BLaER1 treated with 17β-estradiol and CSF1 and Interleukin-3, amounts not matched to agents 10 nM and 100 nM (cell line): ENCODE measurements at regions not wholly inside any gene's neighbourhood (a gene's known extent, or its start where the extent isn't known, plus 50 kb on each side); places are given as distances from the start of the nearest gene placed in this dataset.
"Not testable (repeated sequence)": the region's sequence is repeated elsewhere in the genome, so short reads cannot be mapped to it uniquely, and the experiment has no call there.

Experiments
- H3K27ac ChIP-seq, 11 experiments: shearing (Covaris generic); formaldehyde crosslinking; 2 replicates each; pipeline ENCODE4 v1.8.1; 2022
- H3K27me3 ChIP-seq, 11 experiments: shearing (Covaris generic); formaldehyde crosslinking; 2 replicates each; pipeline ENCODE4 v1.8.1; 2022
- H3K36me3 ChIP-seq, 11 experiments: shearing (Covaris generic); formaldehyde crosslinking; 2 replicates each; pipeline ENCODE4 v1.8.1; 2022
- H3K4me1 ChIP-seq, 10 experiments: shearing (Covaris generic); formaldehyde crosslinking; 2 replicates each; pipeline ENCODE4 v1.8.1; 2022
- H3K4me2 ChIP-seq, 11 experiments: shearing (Covaris generic); formaldehyde crosslinking; 2 replicates each; pipeline ENCODE4 v1.8.1; 2022
- H3K4me3 ChIP-seq, 10 experiments: shearing (Covaris generic); formaldehyde crosslinking; 2 replicates each; pipeline ENCODE4 v1.8.1; 2022
- H3K9ac ChIP-seq, 11 experiments: shearing (Covaris generic); formaldehyde crosslinking; 2 replicates each; pipeline ENCODE4 v1.8.1; 2022
- H3K9me3 ChIP-seq, 11 experiments: shearing (Covaris generic); formaldehyde crosslinking; replicated peaks in 1 of 11; 2 replicates each; pipeline ENCODE4 v1.8.1; 2022
- H4K20me1 ChIP-seq, 11 experiments: shearing (Covaris generic); formaldehyde crosslinking; 2 replicates each; pipeline ENCODE4 v1.8.1; 2022
- Cebpa-rat ChIP-seq, 11 experiments: shearing (Covaris generic); IDR thresholded peaks; 2 replicates each; pipeline ENCODE4 v1.8.1; 2022

DNA sequence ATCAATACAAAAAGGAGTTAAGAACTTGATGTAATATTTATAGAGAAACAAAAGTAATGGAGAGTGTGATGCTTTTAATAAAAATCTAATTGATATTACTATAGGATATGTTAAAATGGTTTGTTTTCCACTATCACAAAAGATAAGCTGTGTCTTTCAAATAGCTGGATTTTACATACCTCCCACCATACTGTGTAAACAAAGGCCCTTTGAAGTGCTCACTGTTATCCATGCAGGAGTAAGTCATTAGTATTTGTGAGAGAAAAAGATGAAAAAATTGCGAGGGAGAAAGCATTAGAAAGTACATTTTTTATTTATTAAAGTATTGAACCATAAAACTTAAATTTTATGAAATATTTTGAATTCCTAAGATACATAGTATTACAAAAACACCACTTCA, 733.0 kb downstream of the GRIK2 start:
- Histone ChIP-seq H3K36me3 (no peaks in the 10 kb centered on the region), H3K9me3 (no peaks in the 10 kb centered on the region), H3K4me3 (no peak overlapping the region), H4K20me1 (no peaks in the 10 kb centered on the region), H3K4me2 (no peak overlapping the region), H3K27ac (no peak overlapping the region), H3K27me3 (no peaks in the 10 kb centered on the region), H3K4me1 (no peaks in the 10 kb centered on the region), H3K9ac (no peak overlapping the region)
- no peak for TF ChIP-seq Cebpa-rat (IDR thresholded peaks at IDR 0.05)

DNA sequence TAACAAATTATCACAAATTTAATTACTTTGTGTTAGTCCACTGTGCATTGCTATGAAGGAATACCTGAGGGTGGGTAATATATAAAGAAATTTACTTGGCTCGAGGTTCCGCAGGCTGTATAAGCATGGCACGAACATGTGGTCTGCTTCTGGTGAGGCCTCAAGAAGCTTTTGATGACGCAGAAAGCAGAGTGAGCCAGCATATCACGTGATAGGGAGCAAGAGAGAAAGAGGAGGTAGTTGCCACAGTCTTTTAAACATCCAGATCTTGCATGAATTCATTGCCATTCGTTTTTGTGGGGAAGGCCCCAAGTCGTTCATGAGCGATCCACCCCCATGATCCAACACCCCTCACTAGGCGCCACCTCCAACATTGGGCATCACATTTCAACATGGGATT, 733.7 kb downstream of the GRIK2 start:
- Histone ChIP-seq H3K9me3 (no peaks in the 10 kb centered on the region), H3K4me3 (no peak overlapping the region), H3K36me3 (no peaks in the 10 kb centered on the region), H3K9ac (no peak overlapping the region), H3K27ac (no peak overlapping the region), H3K27me3 (no peaks in the 10 kb centered on the region), H3K4me1 (no peaks in the 10 kb centered on the region), H4K20me1 (no peaks in the 10 kb centered on the region), H3K4me2 (no peak overlapping the region)
- TF ChIP-seq Cebpa-rat (IDR thresholded peaks at IDR 0.05), result no peak

DNA sequence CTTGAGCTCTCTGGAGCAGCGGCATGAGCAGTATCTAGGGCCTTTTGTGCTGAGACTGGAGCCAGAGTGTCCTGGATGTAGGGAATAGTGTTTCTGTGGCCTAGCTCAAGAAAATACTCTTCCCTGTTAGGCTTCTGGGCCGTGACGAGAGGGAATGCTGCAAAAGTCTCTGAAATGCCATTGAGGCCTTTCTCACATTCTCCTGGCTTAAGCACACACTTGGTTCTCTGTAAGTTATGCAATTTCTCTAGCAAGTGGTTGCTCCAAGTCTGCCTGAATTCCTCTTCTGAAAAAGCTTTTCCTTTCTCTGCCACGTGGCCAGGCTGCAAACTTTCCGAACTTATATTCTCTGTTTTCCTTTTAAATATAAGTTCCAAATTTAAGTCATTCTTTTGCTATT, 744.4 kb downstream of the GRIK2 start:
- Histone ChIP-seq H3K27ac (no peak overlapping the region), H3K4me3 (no peak overlapping the region), H3K4me2 (no peak overlapping the region), H3K36me3 (no peaks in the 10 kb centered on the region), H4K20me1 (no peaks in the 10 kb centered on the region), H3K4me1 (no peaks in the 10 kb centered on the region), H3K27me3 (no peaks in the 10 kb centered on the region), H3K9me3 (no peaks in the 10 kb centered on the region), H3K9ac (no peak overlapping the region)
- TF ChIP-seq Cebpa-rat (IDR thresholded peaks at IDR 0.05), result no peak

DNA sequence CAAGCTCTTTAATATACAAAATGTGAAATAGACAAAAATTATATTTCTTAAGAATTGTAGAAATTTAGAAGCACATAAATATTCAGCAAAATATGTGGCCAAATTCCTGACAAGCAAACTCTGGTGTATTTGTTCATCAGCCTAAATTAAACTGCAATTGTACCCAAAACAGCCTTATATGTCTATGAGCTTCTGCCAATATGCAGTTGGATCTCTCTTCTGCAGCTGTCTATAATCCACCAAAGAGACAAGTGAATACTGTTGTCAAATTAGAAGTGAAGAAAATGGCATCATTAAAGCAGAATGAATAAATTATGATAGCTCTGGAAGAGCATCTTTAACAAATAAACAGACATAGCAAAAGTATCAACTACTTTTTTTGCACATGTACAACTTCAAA, 755.7 kb downstream of the GRIK2 start:
- no peaks in the 10 kb centered on the region for H3K4me1 ChIP-seq
- H3K4me2 ChIP-seq, result no peak overlapping the region
- H3K36me3 ChIP-seq, result no peaks in the 10 kb centered on the region
- H4K20me1 ChIP-seq, result no peaks in the 10 kb centered on the region
- H3K4me3 ChIP-seq, result no peak overlapping the region
- no peak for TF ChIP-seq Cebpa-rat (IDR thresholded peaks at IDR 0.05)
- H3K9me3 ChIP-seq, result no peaks in the 10 kb centered on the region
- H3K27ac ChIP-seq, result no peak overlapping the region
- no peaks in the 10 kb centered on the region for H3K27me3 ChIP-seq
- H3K9ac ChIP-seq, result no peak overlapping the region

DNA sequence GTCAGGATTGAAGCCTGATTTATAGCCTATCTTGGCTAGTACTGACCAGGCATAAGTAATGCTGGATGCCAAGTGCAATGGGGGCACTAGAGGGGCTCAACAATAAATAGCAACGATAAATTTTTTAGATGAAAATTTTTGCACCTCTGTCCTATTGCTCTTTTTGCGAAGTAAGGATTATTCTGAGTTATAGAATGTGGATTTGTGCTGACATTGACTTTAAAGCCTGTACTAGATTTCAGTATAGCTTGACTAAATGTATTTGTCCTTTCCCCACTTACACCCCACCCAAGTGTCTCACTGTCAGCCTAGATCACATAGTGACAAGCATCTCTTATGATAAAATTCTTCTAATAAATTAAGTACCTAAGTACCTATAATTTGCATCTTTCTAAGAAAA, 757.0 kb downstream of the GRIK2 start:
- Histone ChIP-seq H3K4me2 (no peak overlapping the region), H3K27me3 (no peaks in the 10 kb centered on the region)
- TF ChIP-seq Cebpa-rat (IDR thresholded peaks at IDR 0.05), result no peak

DNA sequence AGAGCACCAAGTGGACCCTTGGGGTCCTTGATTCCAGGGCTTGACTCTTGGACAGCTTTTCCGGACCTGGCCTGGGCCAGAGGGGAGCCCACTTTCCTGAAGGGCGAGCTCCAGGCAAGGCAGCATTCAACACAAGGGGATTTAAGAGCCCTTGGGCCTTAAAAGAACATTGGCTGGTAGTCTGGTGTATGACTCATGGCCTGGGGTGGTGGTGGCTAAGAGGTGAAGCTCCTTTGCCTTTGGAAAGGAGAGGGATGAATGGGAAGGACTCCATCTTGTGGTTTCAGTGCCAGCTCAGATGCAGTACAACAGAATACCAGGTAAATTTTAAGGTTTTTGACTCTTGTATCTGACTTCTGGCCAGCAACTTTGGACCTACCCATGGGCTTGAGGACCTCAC, 760.7 kb downstream of the GRIK2 start:
- Histone ChIP-seq H3K9ac (no peak overlapping the region), H3K4me1 (no peaks in the 10 kb centered on the region), H3K4me2 (no peak overlapping the region), H3K9me3 (no peaks in the 10 kb centered on the region), H3K27me3 (no peaks in the 10 kb centered on the region), H3K27ac (no peak overlapping the region), H3K4me3 (no peak overlapping the region), H3K36me3 (no peaks in the 10 kb centered on the region), H4K20me1 (no peaks in the 10 kb centered on the region)
- TF ChIP-seq Cebpa-rat (IDR thresholded peaks at IDR 0.05), result no peak

More for the DNA sequence above, 757.0 kb downstream of the GRIK2 start:
- Histone ChIP-seq H3K4me1 (no peaks in the 10 kb centered on the region), H3K9ac (no peak overlapping the region), H4K20me1 (no peaks in the 10 kb centered on the region), H3K36me3 (no peaks in the 10 kb centered on the region), H3K9me3 (no peaks in the 10 kb centered on the region), H3K27ac (no peak overlapping the region), H3K4me3 (no peak overlapping the region)

DNA sequence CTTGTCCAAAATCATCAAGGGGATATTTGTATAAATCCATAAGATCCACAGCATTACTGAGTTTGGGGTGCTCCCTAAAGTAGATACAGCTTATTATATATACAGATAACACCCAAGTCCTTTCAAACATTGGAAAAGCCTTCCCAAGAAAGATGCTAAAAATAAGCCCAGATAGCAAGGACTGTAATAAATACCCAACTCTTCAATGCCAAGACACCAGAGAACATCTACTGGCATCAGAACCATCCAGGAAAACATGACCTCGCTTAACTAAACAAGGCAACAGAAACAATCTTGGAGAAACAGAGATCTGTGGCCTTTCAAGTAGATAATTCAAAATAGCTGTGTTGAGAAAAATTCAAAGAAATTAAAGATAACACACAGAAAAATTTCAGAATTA, 761.4 kb downstream of the GRIK2 start:
- H3K27me3 ChIP-seq, result no peaks in the 10 kb centered on the region
- no peak overlapping the region for H3K27ac ChIP-seq
- H3K4me1 ChIP-seq, result no peaks in the 10 kb centered on the region
- H3K9me3 ChIP-seq, result no peaks in the 10 kb centered on the region
- no peaks in the 10 kb centered on the region for H4K20me1 ChIP-seq
- H3K36me3 ChIP-seq, result no peaks in the 10 kb centered on the region
- no peak overlapping the region for H3K4me3 ChIP-seq
- H3K9ac ChIP-seq, result no peak overlapping the region
- no peak for TF ChIP-seq Cebpa-rat (IDR thresholded peaks at IDR 0.05)
- H3K4me2 ChIP-seq, result no peak overlapping the region

DNA sequence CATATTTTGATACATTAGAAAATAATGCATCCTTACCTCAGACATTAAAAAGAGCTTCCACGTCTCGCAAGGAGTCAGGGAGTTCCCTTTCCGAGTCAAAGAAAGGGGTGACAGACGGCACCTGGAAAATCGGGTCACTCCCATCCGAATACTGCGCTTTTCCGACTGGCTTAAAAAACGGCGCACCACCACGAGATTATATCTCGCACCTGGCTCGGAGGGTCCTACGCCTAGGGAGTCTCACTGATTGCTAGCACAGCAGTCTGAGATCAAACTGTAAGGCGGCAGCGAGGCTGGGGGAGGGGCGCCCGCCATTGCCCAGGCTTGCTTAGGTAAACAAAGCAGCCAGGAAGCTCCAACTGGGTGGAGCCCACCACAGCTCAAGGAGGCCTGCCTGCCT, 776.3 kb downstream of the GRIK2 start:
- not testable (repeated sequence) for H3K36me3 ChIP-seq, H3K9ac ChIP-seq, H3K4me3 ChIP-seq, H4K20me1 ChIP-seq, H3K27me3 ChIP-seq, H3K4me2 ChIP-seq, H3K27ac ChIP-seq, H3K4me1 ChIP-seq
- H3K9me3 ChIP-seq, result peaks cover 0 to 24% (median 13%) of the 10 kb centered on the region in 11 experiments; a peak in 11 of 22 replicates

DNA sequence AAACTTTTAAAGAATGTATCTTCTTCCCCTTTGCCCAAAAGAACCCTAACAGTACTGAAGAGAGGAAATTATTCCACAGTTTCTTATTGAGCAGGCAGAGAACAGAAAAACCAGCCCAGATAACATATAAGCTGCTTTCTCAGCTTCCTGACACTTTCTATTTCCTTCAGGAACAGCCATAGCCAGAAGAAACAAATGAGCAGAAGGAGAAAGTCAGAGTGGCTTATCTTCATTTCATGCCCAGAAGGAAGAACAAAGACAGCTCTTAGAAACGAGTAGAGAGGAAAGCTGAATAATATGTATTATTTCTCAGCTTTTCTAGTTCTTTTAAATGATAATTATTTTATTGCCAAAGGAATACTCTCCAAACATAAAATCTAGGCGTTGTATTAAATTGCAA, 793.7 kb downstream of the GRIK2 start:
- H4K20me1 ChIP-seq, result no peaks in the 10 kb centered on the region
- no peak for TF ChIP-seq Cebpa-rat (IDR thresholded peaks at IDR 0.05)
- no peak overlapping the region for H3K4me2 ChIP-seq
- no peaks in the 10 kb centered on the region for H3K4me1 ChIP-seq
- no peak overlapping the region for H3K9ac ChIP-seq
- no peak overlapping the region for H3K27ac ChIP-seq
- no peaks in the 10 kb centered on the region for H3K27me3 ChIP-seq
- no peak overlapping the region for H3K4me3 ChIP-seq
- 0 out of 22 replicates have a peak, but pooled peaks cover 0 to 4% (median 0%) of the 10 kb centered on the region in 11 experiments for H3K9me3 ChIP-seq
- no peaks in the 10 kb centered on the region for H3K36me3 ChIP-seq

DNA sequence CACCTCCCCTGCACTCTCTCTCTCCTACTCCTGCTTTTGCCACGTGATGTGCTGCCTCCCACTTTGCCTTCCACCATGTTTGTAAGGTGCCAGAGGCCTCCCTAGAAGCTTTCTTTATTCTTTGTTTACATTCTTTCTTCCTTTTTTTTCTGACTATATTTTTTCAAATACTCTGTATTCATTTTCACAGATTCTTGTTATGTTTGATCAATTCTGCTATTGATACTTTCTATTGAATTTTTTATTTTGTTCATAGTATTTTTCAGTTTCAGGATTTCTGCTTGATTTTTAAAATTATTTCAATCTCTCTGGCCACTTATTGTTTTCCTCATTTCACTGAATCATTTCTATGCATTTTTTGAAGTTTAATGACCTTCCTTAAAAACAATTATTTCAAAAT, 801.8 kb downstream of the GRIK2 start:
- Histone ChIP-seq H3K4me3 (no peak overlapping the region), H3K9me3 (peaks cover 33 to 58% (median 41%) of the 10 kb centered on the region in 11 experiments), H3K27ac (no peak overlapping the region)

DNA sequence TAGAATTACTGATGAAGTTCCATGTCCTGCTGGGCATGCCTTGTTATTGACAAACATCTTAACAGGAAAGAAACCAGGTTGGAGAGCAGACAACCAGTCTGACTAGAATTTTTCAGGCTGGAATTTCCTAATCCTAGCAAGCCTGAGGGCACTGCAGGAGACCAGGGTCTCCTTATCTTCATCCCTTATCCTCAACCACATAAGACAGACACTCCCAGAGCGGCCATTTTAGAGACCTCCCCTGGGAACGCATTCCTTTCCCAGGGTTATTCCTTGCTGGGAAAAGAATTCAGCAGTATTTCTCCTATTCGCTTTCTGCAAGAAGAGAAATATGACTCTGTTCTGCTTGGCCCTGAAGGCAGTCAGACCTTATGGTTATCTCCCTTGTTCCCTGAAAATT, 803.7 kb downstream of the GRIK2 start:
- Histone ChIP-seq H3K4me3 (no peak overlapping the region), H3K4me2 (no peak overlapping the region), H4K20me1 (no peaks in the 10 kb centered on the region), H3K27ac (no peak overlapping the region), H3K36me3 (no peaks in the 10 kb centered on the region), H3K27me3 (no peaks in the 10 kb centered on the region), H3K4me1 (no peaks in the 10 kb centered on the region), H3K9me3 (peaks cover 33 to 53% (median 41%) of the 10 kb centered on the region in 11 experiments), H3K9ac (no peak overlapping the region)
- no peak for TF ChIP-seq Cebpa-rat (IDR thresholded peaks at IDR 0.05)

More for the DNA sequence above, 801.8 kb downstream of the GRIK2 start:
- Histone ChIP-seq H3K27me3 (no peaks in the 10 kb centered on the region), H3K36me3 (no peaks in the 10 kb centered on the region), H3K4me1 (no peaks in the 10 kb centered on the region), H4K20me1 (no peaks in the 10 kb centered on the region), H3K4me2 (no peak overlapping the region), H3K9ac (no peak overlapping the region)
- TF ChIP-seq Cebpa-rat (IDR thresholded peaks at IDR 0.05), result no peak
